HEK293T (cell line): ENCODE measurements at regions not wholly inside any gene's neighbourhood (a gene's known extent, or its start where the extent isn't known, plus 50 kb on each side); places are given as distances from the start of the nearest gene placed in this dataset.

Experiments used
- ARNT ChIP-seq: fragments of 450-650 bp; IDR thresholded peaks from 2 replicates; pipeline ENCODE4 v1.6.1; 2017; ENCODE audit warnings: mild to moderate bottlenecking
- BHLHE40 ChIP-seq: fragments of 450-650 bp; IDR thresholded peaks from 2 replicates; pipeline ENCODE4 v1.6.1; 2016; ENCODE audit warnings: mild to moderate bottlenecking, moderate library complexity, borderline replicate concordance
- CTBP1 ChIP-seq: fragments of 450-650 bp; IDR thresholded peaks from 2 replicates; pipeline ENCODE4 v1.6.1; 2016; ENCODE audit warnings: borderline replicate concordance
- FOXA1 ChIP-seq: fragments of 450-650 bp; IDR thresholded peaks from 2 replicates; pipeline ENCODE4 v1.6.1; 2016; ENCODE audit warnings: mild to moderate bottlenecking
- FOXM1 ChIP-seq: fragments of 450-650 bp; IDR thresholded peaks from 2 replicates; pipeline ENCODE4 v1.6.1; 2017; ENCODE audit warnings: mild to moderate bottlenecking, borderline replicate concordance
- HDGF ChIP-seq: fragments of 450-650 bp; IDR thresholded peaks from 2 replicates; pipeline ENCODE4 v1.6.1; 2017; ENCODE audit warnings: antibody characterized with exemption, borderline replicate concordance
- L3MBTL2 ChIP-seq: fragments of 450-650 bp; conservative IDR thresholded peaks from 2 replicates; pipeline ENCODE4 v1.6.1; 2016; ENCODE audit warnings: mild to moderate bottlenecking
- LEF1 ChIP-seq: fragments of 450-650 bp; IDR thresholded peaks from 2 replicates; pipeline ENCODE4 v1.6.1; 2017; ENCODE audit warnings: mild to moderate bottlenecking, borderline replicate concordance
- NFRKB ChIP-seq: fragments of 450-650 bp; IDR thresholded peaks from 2 replicates; pipeline ENCODE4 v1.6.1; 2016; ENCODE audit warnings: mild to moderate bottlenecking, moderate library complexity
- SP1 ChIP-seq: fragments of 450-650 bp; IDR thresholded peaks from 2 replicates; pipeline ENCODE4 v1.6.1; 2017
- SUZ12 ChIP-seq: fragments of 450-650 bp; IDR thresholded peaks from 2 replicates; pipeline ENCODE4 v1.6.1; 2016; ENCODE audit warnings: mild to moderate bottlenecking

DNA sequence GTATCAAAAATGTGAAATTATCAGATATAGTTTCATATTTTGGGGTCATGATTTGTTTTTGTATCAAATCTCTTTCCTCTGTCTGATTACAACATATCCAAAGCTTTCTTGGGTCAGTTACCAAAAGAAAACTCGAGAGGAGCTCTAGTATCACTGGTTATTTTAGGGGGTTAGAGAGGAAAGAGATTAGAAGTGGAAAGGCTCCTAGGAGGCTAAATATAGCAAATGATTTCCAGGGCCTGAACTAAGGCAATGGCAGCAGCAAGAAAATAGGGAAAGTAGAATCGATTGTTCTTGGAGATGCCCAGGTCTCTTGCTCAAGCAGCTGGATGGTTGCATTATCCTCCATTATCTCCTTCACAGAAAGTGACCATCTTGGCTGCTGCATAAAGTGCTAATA is 72.9 kb downstream of the NHLRC3 start:
- TF ChIP-seq HDGF (no peak), NFRKB (no peak), FOXA1 (no peak), CTBP1 (no peak), LEF1 (no peak), FOXM1 (no peak), ARNT (no peak), L3MBTL2 (no peak), BHLHE40 (no peak), SUZ12 (no peak), SP1 (no peak)
